GM18873 (cell line): ENCODE measurements at regions not wholly inside any gene's neighbourhood (a gene's known extent, or its start where the extent isn't known, plus 50 kb on each side); places are given as distances from the start of the nearest gene placed in this dataset.
"Not testable (repeated sequence)": the region's sequence is repeated elsewhere in the genome, so short reads cannot be mapped to it uniquely, and the experiment has no call there.

Experiments used
- ATAC-seq: cut with Tn5 transposase; IDR thresholded peaks from one replicate; pipeline ENCODE4 v1.9.1; 2021; ENCODE audit warnings: mild to moderate bottlenecking, moderate library complexity, moderate number of reproducible peaks; ENCODE audit not compliant: unreplicated experiment, low FRiP score

DNA sequence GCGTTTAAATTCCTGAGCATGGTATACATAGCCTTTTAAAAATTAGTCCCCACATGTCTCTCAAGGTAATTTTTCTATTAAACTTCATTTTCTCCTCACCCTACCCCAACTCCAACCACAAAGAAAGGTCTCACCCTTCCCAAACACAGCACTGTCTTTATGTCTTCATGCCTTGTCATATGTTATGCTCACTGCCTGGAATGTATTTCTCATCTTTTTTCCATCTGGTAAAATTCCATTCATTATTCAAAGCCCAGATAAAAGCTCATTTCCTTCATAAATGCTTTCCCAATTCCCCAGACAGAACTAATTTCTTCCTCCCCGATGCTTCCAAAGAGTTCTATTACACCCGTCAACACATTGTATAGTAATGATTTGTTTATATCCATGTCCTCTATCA is 302.0 kb downstream of the ALDH8A1 start:
- no peak for ATAC-seq

DNA sequence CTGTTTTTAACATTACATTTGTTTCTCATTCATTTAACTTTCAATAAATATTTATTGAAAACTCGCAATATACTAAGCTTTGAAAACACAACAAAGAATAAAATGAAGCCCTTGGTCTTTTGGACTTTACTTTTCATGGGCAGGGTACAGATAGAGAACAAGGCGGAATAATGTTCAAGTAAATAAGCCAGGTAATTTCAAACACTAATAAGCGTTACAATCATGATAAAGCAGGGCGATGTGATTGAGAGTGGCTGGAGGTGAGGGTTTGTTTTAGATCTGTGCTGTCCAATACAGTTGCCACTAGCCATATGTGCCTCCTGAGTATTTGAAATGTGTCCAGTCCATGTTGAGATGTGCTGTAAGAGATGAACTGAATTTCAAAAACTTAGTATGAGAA is 307.1 kb downstream of the ALDH8A1 start:
- ATAC-seq = no peak

DNA sequence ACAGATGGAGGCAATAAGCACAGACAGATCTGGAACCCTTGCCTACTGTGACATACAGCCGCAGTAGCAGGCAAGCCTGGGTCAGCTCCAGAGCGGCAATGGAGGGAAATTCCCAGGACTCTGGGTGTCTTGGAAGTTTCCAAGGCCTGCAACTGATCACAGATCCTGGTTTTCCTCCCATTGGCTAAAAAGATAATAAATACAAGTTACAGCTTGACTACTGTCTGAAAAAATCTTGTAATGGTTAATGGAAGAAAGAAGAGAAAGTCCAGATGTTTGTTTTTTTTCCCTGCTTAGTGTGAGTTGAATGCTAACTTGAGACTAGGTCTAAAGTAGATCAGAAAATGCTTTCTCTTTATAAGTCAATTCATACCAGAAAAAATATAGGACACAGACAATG is 307.6 kb downstream of the ALDH8A1 start:
- no peak for ATAC-seq

DNA sequence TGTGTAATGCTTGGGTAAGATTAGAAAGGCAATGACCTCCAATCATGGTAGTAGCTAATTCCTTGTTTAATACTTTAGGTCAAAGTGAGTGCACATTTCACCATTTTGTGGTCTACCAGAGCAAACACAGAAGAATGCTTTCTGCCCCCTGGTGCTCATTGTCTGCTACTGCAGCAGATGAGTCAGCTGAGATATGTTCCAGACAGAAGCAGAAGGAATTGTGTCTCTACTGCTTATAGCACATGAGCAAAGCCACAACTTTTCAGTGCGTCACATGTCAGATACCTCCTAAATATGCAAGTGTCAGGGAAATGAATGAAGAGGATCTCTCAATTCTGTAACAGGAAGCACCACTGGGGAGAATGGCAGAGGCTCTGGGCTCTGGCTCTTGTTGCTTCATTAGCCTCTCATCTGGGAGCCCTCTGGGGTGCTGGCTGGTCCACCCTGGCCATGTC is 308.9 kb downstream of the ALDH8A1 start:
- peak; percentile 80 for ATAC-seq

DNA sequence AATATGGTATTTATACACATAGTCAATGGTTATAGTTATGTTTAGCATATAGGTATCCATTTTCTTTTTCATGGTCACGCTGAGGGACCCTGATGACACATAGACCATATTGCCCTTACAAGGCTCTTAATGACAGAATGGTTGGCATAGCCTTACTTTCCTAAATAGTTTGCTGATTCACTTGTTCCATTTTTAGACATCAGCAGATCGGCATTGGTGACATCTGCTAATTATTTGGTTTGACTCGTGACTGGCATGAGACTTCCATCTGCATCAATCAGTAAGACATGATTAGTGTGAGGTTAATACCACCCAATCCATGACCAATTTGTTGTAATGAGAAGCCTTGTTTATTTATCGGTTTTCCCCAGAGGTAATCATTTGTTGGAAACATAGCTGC is 309.7 kb downstream of the ALDH8A1 start:
- ATAC-seq = no peak

DNA sequence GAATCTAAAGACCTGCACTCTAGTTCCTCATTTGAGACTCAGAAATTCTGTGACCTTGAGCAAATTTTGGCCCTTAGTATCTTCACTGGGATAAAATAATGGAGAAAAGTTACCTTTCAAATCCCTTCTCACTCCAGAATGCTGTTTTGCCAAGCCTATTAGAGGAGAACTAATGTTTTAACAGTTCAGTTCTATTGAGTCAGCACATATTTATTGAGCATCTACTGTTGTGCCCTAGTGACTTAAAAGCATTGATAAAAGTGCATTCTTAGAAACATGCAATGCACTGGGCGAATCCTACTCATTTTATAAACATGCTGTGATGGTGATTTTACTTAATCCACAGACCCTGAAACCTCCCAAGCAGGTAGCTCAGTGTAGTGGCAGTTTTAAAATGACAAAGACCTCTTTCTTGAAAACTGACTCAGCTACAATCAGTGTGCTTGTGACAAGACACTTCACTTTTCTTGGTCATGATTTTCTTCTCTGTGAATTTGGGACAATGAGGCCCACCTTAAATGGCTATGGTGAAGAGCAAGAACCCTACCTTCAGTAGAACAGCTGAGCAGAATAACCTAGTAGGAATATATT is 312.0 kb downstream of the ALDH8A1 start:
- no peak for ATAC-seq

DNA sequence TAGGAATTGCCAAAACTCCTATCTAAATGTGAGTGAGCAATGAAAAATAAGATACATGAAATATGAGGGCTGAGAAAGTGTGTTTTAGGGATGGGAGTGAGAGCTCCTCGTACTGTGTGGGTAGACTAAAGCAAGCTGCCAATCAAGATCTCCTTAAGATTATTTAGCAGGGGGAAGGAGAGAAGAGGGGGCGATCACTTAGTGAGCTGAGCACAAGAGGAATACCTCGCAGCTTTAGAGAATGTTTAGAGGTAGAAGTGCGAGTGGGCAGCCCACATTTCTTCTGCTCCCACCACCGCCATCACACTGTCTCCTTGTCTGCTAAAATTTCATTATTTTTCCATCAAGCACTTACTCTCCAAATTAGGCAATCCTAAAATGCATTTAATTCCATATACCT is 312.6 kb downstream of the ALDH8A1 start:
- ATAC-seq = no peak

DNA sequence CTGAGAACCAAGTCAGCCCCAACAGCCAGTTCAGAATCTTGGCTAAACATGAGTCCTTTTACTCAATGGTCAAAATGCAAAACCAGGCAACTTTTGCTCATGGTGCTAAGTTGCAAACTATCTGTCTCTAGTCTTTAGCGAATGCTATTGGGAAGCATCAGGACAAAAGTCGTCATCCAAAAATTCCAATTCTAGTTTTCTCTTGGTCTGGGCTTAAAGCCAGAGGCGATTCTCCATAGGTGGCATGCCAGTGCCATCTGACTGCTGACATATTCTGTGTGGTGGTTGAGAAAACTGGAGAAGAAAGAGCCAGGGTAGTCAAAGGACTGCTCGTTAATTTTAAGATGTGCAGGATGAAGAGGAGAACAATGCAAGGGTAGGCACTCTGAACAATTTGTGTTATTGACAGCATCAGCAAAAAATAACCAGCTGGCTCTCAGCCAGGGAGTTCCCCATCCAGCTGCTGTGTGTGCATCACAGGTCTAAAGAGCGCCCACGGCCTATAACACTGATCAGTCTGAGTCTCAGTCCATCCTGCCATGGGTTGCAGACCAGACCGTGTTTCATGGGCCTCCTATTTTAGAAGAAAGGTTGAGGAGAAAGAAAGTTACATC is 313.6 kb downstream of the ALDH8A1 start:
- no peak for ATAC-seq

DNA sequence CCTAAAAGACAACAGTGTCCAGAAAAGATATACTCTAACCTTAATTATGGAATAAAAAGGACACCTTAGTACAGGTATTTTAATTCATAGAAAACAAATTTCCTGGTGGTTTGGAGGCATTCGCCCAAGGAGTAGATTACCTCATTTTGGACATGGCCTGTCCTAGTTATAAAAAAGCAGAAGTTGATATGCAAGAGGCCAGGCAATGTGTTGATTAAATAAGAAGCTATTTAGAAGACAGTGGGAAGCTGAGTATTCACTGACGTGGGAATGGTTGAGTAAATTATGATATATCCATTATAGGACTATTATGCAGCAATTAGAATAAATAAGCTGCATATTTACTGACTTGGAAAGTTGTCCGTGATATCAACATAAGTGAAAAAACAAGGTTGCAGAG is 314.9 kb downstream of the ALDH8A1 start:
- no peak for ATAC-seq

DNA sequence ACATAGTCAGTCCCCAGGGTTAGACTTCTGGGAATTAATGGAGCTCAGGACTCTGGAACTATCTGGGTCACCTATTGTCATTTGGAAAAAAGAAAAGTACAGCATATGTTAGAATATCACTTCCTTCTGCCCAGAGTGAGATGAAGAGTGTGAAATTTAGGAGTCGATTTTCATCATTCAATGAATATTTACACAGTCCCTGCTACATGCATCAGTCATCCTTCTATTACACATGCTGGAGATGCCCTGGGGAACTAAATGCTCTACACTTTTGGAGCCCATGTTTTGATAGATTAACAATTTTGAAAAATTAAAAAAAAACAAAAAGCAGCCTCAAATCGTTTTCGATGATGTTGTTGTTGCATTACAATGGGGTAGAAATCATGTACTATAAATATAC is 315.4 kb downstream of the ALDH8A1 start:
- no peak for ATAC-seq

DNA sequence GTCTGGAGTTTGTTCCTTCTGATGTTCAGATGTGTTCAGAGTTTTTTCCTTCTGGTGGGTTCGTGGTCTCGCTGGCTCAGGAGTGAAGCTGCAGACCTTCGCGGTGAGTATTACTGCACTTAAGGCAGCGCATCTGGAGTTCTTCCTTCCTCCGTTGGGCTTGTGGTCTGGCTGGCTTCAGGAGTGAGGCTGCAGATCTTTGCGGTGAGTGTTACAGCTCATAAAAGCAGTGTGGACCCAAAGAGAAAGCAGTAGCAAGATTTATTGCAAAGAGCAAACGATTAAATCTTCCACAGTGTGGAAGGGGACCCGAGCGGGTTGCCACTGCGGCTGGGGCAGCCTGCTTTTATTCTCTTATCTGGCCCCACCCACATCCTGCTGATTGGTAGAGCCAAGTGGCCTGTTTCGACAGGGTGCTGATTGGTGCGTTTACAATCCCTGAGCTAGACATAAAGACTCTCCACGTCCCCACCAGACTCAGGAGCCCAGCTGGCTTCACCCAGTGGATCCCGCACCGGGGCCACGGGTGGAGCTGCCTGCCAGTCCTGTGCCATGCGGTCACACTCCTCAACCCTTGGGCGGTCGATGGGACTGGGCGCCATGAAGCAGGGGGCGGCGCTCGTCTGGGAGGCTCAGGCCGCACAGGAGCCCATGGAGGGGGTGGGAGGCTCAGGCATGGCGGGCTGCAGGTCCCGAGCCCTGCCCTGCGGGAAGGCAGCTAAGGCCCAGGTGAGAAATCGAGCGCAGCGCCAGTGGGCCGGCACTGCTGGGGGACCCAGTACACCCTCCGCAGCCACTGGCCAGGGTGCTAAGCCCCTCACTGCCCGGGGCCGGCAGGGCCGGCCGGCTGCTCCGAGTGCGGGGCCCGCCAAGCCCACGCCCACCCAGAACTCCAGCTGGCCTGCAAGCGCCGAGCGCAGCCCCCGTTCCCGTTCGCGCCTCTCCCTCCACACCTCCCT is 315.3 kb upstream of the SGK1 start:
- ATAC-seq = not testable (repeated sequence)

DNA sequence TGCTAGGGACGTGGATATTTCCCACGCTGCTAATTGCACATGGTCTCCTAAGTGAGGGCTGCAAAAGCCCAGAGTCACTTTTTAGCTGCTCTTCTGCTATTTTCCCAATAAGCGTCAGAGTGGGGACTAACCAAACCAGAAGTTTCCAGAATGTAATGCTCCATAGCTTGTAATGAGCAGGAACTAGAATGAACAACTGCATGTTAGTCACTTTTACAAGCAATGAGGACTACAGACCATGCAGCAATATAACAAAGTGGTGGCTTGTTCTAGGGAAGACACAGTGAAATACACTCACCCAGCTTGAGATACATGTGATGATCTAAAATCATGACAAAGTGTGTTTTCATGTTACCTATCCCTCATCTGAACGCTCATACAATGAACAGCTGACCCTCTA is 314.1 kb upstream of the SGK1 start:
- ATAC-seq = no peak

DNA sequence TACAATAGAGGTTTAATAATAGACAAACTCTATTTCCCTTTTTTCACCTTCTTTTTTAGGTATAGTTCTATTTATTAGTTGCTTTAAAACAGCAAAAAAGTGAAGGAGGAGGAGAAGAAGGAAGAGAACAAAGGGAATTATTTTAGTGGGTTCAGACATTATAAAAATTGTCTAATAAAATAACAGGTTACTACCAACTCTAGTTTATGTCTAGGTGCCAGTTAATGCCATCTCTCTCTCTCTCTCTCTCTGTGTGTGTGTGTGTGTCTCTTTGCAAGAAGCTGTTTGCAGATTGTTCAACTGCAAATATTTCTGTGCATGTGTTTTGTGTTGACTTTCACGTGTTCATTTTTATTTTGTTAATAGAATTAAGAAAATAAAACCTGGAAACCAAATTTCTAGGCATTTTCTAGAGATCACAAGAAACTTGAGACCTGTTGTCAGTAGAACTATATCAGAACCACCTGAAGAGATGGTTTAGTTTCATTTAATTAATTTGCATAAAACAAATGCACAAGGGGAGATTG is 313.5 kb upstream of the SGK1 start:
- ATAC-seq = no peak

DNA sequence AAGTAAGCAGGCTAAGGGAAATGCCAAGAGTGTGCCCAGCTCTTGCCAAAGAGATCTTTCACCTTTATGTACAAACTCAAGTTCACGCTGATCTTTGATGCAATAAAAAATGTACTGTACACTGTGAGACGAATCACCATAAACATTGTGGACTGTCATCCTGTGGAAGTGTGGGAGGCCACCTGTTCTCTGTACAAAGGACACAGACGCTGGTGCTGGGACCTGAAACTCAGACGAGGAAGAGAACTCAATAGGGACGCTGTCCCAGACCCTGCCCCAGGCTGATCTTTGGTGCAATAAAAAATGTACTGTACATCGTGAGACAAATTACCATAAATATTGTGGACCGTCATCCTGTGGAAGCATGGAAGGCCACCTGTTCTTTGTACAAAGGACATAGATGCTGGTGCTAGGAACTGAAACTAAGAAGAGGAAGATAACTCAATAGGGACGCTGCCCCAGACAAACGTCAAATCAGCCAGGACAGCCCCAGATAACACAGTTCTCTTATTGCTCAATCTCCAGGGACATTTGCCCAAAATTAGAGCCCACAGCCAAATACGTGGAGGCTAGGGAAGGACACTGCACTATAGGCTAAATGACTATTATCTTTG is 312.7 kb upstream of the SGK1 start:
- ATAC-seq = no peak

DNA sequence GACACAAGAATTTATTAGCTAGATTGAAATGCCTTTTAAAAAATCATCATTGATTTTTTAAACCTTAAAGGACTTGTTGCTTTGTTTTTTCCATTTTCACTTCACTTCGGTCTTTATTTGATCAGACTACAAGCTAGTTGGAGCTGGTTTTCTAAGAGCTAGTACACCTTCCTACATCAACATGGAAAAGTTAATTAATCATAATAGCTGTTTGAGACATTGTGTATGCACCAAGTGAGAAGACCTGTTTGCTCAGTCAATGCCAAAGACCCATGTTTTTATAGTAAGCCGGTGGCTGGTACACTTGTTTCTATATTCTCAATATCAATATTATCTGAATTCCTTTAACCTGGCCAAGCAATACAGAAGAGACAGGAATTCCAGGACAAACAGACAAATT is 310.2 kb upstream of the SGK1 start:
- no peak for ATAC-seq

DNA sequence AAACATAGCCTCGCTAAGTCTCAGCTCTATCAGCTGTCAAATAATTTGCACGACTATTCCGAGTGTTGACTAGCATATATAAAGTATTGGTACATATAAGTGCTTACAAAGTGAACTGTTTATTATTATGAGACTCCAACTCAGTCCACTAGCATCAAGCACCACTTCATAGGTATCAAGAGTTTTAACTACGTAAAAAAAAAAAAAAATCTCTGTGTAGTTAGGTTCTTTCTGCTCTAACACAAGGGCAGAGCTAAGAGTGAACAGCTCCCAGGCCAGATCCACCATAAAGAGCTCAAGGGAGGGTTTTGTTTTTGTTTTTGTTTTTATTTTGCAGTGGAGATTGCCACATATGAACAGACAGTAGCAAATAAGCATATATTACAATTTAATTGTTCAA is 309.8 kb upstream of the SGK1 start:
- no peak for ATAC-seq

DNA sequence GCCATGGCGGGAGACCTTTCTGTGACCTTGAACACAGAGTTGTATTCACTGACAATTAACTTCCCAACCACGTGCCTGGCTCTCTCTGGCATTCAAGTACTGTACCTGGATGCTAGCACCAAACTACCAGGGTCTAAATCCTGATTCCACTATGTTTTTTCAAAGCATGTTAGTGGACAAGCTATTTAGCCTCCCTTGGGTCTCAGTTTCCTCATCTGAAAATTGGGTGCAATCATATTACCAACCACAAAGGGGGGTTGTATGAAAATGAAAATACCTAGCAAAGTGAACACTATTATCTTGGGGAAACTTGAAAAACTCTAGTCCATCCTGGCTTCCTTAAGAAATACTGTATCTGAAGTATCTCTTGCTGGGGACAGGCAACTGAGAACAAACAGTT is 308.7 kb upstream of the SGK1 start:
- ATAC-seq = no peak

DNA sequence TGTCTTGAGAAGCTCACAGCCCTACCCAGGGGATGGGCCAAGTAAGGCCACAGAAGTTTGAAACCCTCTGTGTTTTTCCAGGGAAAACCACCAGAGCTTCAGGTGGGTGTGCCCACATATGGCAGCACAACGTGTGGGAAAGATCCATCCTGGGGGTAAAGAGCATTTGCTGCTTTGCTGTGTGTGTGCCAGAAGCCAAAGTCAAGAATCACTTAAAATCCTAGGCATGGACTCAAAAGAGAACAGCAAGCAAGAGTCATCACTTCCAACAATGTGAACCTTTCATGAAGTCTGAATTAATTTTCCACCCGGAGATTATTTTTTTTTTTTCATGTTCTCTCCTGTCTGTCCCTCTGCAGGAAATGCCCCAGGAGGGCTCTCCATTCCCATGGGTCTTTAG is 308.2 kb upstream of the SGK1 start:
- ATAC-seq = no peak

DNA sequence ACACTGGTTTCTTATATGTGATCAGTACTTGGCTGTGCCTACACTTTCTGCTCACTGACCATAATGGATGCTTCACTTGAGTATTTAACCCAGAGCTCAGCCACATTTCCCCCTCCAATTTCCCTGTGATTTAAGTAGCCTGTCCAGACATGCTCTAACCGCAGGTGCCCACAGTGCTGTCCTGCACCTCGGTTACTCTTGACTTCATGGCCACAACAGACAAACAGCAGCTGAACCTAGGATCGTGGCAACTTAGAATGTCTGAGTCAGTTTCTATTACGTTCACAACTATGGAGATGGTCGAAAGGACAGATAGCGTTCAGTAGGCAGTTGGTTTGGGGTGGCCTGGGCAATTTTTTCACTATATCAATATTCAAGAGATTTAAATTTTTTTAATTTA is 306.9 kb upstream of the SGK1 start:
- ATAC-seq = no peak

DNA sequence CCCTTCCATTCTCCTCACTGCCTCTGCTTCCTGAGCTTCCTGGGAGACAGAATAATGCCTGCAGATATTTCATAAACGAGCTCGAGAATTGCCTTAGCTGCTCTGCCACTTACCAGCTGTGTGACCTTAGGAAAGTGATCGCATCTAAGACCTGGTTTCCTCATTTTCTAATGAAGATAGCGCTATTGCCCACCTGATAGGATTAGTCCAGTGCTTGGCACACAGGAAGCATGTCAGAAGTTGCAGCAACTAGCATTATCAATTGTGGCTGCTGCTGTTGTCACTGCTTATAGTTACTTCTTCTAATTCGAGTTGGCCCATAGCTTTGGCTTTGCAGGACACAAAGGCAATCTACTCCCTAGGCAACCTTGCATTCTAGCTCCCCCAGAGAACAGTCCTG is 305.5 kb upstream of the SGK1 start:
- ATAC-seq = no peak
